Chondrocyte (in vitro differentiated cells): ENCODE measurements at regions not wholly inside any gene's neighbourhood (a gene's known extent, or its start where the extent isn't known, plus 50 kb on each side); places are given as distances from the start of the nearest gene placed in this dataset.

Experiments
- DNase-seq: peaks from one replicate; pipeline ENCODE4 v3.0.0; 2021; ENCODE audit warnings: mixed read lengths, low spot score
- H3K27ac Mint-ChIP-seq: one replicate; pipeline ENCODE4 v1.8.0; 2021; ENCODE audit warnings: mild to moderate bottlenecking, moderate library complexity, mixed read lengths; ENCODE audit not compliant: unreplicated experiment
- H3K27me3 Mint-ChIP-seq: 2 replicates; pipeline ENCODE4 v1.8.0; 2021; ENCODE audit warnings: low read depth, mixed read lengths
- H3K36me3 Mint-ChIP-seq: 2 replicates; pipeline ENCODE4 v1.8.0; 2021; ENCODE audit warnings: low read depth, mixed read lengths
- H3K4me1 Mint-ChIP-seq: 2 replicates; pipeline ENCODE4 v1.8.0; 2021; ENCODE audit warnings: low read depth, mild to moderate bottlenecking, mixed read lengths
- H3K4me3 Mint-ChIP-seq: one replicate; pipeline ENCODE4 v1.8.0; 2021; ENCODE audit warnings: mild to moderate bottlenecking, moderate library complexity, mixed read lengths; ENCODE audit not compliant: unreplicated experiment
- H3K9me3 Mint-ChIP-seq: 2 replicates; pipeline ENCODE4 v1.8.0; 2021; ENCODE audit warnings: low read depth, mixed read lengths
- CTCF ChIP-seq: fragments of 200-600 bp; sonication (generic); IDR thresholded peaks from 2 replicates; pipeline ENCODE4 v1.5.0; 2021; ENCODE audit warnings: antibody characterized with exemption, mild to moderate bottlenecking, moderate library complexity

DNA sequence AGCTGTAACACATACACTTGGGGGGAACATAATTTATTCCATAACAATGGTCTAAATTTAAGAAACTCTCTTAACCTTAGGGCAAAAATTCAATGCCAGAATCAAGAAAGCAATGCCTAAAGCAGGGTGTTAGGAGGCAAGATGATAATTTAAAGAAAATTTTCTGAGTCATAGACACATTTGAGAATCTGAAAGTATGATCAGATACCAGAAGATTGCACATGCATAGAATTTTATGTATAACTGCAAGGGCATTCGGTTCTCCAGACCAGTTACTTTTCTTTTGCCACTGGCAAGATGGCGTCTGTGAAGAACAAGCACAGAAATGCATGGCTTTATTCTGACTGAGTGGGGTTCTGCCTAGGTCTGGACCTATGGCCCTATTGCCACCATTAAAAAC lies 64.4 kb upstream of the IPO9 start:
- H3K9me3 Mint-ChIP-seq = no peaks in the 10 kb centered on the region
- no peak for TF ChIP-seq CTCF
- peaks cover 82% of the 10 kb centered on the region for H3K4me1 Mint-ChIP-seq
- no peaks in the 10 kb centered on the region for H3K27me3 Mint-ChIP-seq
- peak overlapping the region; percentile 90 for H3K27ac Mint-ChIP-seq
- DNase-seq = no peak
- no peak overlapping the region for H3K4me3 Mint-ChIP-seq
- H3K36me3 Mint-ChIP-seq = peaks cover 2% of the 10 kb centered on the region

DNA sequence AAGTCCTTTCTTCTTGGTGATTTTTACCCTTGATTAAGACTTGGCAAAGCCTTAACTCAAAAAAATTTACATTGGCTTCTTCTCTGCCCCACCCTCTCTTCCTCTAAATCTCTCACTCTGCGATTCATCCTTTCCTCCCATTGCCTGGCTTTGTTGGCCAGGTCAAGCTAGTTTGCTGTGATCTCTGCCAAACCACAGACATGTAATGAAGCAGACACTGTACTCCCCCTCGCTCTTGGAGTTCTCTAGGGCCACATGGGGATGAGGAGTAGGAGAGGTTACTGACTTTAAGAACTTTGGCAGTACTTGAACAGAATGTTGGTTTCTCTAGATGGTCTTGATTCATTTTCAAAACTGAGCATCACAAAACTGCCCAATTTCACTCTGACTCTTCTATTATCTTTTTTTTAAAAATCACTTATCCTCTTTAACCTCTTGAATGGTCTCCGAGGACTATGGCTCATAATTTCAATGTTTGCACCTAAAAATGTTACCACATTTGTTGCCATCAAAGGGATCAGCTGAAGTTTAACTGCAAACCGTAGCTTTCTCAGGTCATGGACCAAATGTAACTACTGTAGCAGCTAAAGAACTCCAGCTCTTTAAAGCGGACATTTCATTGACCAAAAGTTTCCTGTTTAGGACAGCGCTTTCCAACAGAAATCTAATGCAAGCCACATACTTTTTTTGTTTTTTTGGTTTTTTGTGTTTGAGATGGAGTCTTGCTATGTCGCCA lies 62.7 kb upstream of the IPO9 start:
- Mint-ChIP-seq H3K27ac (peak overlapping the region; percentile 73), H3K4me1 (peaks cover 81% of the 10 kb centered on the region), H3K9me3 (no peaks in the 10 kb centered on the region), H3K4me3 (no peak overlapping the region), H3K36me3 (peaks cover 6% of the 10 kb centered on the region), H3K27me3 (no peaks in the 10 kb centered on the region)
- no peak for DNase-seq
- TF ChIP-seq CTCF = no peak

DNA sequence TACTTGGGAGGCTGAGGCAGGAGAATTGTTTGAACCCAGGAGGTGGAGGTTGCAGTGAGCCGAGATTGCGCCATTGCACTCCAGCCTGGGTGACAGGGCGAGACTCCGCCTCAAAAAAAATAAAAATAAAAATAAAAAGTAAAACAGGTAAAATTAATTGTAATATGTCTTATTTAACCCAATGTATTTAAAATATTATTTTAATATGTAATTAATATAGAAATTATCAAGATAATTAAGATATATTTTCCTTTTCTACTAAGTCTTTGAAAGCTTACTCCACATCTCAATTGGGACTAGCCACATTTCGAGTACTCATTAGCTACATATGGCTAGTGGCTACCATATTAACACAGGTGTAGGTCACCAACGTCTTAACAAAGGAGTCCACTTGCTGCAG lies 61.6 kb upstream of the IPO9 start:
- no peak for DNase-seq
- H3K4me3 Mint-ChIP-seq = no peak overlapping the region
- TF ChIP-seq CTCF = no peak
- peaks cover 79% of the 10 kb centered on the region for H3K4me1 Mint-ChIP-seq
- H3K27ac Mint-ChIP-seq = no peak overlapping the region
- peaks cover 12% of the 10 kb centered on the region for H3K36me3 Mint-ChIP-seq
- H3K9me3 Mint-ChIP-seq = peaks cover 8% of the 10 kb centered on the region
- no peaks in the 10 kb centered on the region for H3K27me3 Mint-ChIP-seq

DNA sequence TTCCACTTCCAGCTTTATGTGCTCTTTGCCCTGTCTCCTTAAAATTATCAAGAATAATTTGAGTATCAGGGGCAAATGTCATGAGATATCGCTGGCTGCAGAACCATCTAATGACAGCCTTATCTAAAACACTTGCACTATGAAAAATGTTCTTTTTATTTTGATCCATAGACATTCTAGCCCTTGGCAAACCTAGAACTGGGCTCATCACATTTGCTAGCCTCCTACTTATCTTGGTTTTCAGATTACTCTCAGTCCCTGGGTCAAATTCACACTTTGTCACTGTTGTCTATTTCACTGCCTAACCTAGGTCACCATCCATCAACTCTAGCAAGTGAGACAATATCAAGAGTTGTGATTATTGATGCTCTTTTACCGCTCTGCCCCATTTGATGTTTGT lies 59.9 kb upstream of the IPO9 start:
- peaks cover 76% of the 10 kb centered on the region for H3K4me1 Mint-ChIP-seq

GRCh38 chr1:201769966-201770365 lies 59.0 kb upstream of the IPO9 start:
- H3K27ac Mint-ChIP-seq = peak overlapping the region; percentile 92

More for the DNA sequence above, 59.9 kb upstream of the IPO9 start:
- H3K9me3 Mint-ChIP-seq = peaks cover 10% of the 10 kb centered on the region
- no peak for DNase-seq
- no peak for TF ChIP-seq CTCF
- no peak overlapping the region for H3K4me3 Mint-ChIP-seq
- H3K27ac Mint-ChIP-seq = peak overlapping the region; percentile 18
- H3K36me3 Mint-ChIP-seq = peaks cover 14% of the 10 kb centered on the region
- H3K27me3 Mint-ChIP-seq = no peaks in the 10 kb centered on the region

More at GRCh38 chr1:201769966-201770365, 59.0 kb upstream of the IPO9 start:
- H3K9me3 Mint-ChIP-seq = peaks cover 10% of the 10 kb centered on the region
- TF ChIP-seq CTCF = no peak
- peaks cover 15% of the 10 kb centered on the region for H3K36me3 Mint-ChIP-seq
- peaks cover 76% of the 10 kb centered on the region for H3K4me1 Mint-ChIP-seq
- H3K27me3 Mint-ChIP-seq = no peaks in the 10 kb centered on the region
- H3K4me3 Mint-ChIP-seq = no peak overlapping the region
- no peak for DNase-seq
